ENCODE measurements at regions not wholly inside any gene's neighbourhood (a gene's known extent, or its start where the extent isn't known, plus 50 kb on each side); places are given as distances from the start of the nearest gene placed in this dataset.

DNA sequence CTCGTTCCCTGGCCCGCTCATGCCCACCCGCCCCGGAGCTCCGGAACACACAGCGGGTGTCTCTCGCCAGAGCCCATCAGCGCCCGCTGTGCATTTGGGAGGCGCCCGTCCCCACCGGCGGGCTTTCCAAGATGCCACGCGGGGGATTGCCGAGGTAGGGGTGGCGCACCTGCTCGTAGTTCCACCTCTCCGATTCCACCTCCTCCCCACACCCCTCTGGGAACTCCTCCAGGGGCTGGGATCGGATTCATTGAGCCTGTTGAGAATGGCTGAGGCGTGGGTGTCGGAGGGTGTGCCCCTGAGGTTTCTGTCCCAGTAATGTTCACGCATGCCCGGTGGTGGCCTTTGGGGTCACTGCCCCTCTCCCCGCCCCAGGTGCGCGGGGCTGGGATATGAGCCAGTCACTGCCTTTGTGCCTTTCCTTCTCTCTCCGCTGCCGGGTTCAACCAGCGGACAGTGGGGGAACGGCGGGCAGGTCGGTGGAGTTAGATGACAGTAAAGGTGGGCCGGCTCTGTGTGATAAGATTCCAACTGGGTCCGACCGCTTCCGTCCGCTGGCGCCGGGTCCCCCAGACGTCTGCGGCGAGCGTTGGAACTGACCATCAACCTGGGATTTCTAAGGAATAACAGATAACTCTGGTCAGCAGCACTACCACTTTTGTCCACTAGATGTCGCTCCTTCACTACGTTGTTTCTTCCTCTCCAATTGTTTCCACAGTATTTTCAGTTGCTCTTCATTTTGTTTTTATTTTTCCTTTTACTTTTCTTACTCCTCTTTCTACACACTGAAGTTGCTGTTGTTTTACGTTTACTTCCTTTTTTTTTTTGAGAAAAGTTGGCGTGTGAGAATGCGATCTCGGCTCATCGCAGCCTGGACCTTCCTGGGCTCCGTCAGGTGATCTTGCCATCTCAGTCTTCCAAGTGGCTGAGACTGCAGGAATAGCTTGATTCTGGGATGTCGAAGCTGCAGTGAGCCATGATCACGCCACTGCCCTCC is 178.1 kb upstream of the ALG10B start:
- H3K4me3 ChIP-seq (ENCODE audit: control insufficient read depth, low read depth, low read length): peak overlapping the region; percentile 46
- TF ChIP-seq, protein P1, sequence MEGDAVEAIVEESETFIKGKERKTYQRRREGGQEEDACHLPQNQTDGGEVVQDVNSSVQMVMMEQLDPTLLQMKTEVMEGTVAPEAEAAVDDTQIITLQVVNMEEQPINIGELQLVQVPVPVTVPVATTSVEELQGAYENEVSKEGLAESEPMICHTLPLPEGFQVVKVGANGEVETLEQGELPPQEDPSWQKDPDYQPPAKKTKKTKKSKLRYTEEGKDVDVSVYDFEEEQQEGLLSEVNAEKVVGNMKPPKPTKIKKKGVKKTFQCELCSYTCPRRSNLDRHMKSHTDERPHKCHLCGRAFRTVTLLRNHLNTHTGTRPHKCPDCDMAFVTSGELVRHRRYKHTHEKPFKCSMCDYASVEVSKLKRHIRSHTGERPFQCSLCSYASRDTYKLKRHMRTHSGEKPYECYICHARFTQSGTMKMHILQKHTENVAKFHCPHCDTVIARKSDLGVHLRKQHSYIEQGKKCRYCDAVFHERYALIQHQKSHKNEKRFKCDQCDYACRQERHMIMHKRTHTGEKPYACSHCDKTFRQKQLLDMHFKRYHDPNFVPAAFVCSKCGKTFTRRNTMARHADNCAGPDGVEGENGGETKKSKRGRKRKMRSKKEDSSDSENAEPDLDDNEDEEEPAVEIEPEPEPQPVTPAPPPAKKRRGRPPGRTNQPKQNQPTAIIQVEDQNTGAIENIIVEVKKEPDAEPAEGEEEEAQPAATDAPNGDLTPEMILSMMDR (IDR thresholded peaks at IDR 0.05; ENCODE audit: control insufficient read depth, insufficient read depth, low read depth, low read length, missing control alignments): peak; percentile 86
- peak; percentile 18 for DNase-seq (ENCODE audit: low read depth)

DNA sequence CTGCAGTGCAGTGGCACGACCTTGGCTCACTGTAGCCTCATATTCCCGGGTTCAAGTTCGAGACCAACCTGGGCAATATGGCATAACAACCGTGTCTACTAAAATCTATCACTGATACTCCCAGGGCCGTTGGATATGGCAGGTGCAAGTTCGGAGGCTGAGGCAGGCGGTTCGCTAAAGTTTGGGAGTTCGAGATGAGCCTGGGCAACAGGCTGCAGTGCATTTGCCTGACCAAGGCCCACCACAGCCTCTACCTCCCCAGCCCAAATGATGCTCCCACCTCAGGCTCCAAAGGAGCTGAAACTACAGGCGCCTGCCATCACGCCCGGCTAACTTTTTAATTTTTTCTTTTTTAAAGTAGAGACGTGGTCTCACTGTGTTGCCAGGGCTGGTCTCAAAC is 177.1 kb upstream of the ALG10B start:
- TF ChIP-seq, protein P1 (IDR thresholded peaks at IDR 0.05; ENCODE audit: control insufficient read depth, insufficient read depth, low read depth, low read length, missing control alignments): no peak
- DNase-seq (ENCODE audit: low read depth): no peak
- no peak overlapping the region for H3K4me3 ChIP-seq (ENCODE audit: control insufficient read depth, low read depth, low read length)

DNA sequence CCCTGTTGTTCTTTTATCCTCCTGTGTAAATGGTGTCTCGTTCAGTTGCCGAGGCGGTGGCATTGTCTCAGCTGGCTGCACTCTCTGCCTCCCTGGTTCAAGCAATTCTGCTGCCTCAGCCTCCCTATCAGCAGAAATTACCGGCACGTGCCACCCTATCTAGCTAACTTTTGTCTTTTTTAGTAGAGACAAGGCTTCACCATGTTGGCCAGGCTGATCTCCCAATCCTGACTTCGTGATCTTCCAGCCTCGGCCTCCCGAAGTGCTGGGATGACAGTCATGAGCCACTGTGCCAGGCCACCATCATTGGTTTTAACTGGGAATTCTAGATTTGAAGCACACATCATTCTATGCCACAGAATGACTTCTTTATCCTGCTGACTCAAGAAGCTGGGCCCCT is 175.3 kb upstream of the ALG10B start:
- DNase-seq (ENCODE audit: low read depth): no peak
- no peak overlapping the region for H3K4me3 ChIP-seq (ENCODE audit: control insufficient read depth, low read depth, low read length)
- TF ChIP-seq, protein P1 (IDR thresholded peaks at IDR 0.05; ENCODE audit: control insufficient read depth, insufficient read depth, low read depth, low read length, missing control alignments): no peak

DNA sequence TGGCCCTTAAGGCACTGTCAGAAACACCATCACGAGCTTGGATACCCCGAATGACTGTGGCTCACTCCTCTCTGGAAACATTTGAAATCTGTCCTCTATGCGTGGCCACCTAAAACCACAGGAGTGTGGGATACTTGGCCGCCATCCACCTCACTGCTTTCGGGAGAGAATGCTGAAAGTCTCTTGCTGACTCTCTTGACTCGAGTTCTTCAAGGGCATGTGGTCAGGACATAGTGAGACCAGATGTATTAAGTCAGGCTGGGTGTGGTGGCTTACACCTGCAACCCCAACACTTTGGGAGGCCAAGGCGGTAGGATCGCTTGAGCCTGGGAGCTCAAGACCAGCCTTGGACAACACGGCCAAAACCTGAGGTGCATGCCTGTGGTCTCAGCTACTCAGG is 174.7 kb upstream of the ALG10B start:
- TF ChIP-seq, protein P1 (IDR thresholded peaks at IDR 0.05; ENCODE audit: control insufficient read depth, insufficient read depth, low read depth, low read length, missing control alignments): no peak
- H3K4me3 ChIP-seq (ENCODE audit: control insufficient read depth, low read depth, low read length): no peak overlapping the region
- DNase-seq (ENCODE audit: low read depth): no peak

DNA sequence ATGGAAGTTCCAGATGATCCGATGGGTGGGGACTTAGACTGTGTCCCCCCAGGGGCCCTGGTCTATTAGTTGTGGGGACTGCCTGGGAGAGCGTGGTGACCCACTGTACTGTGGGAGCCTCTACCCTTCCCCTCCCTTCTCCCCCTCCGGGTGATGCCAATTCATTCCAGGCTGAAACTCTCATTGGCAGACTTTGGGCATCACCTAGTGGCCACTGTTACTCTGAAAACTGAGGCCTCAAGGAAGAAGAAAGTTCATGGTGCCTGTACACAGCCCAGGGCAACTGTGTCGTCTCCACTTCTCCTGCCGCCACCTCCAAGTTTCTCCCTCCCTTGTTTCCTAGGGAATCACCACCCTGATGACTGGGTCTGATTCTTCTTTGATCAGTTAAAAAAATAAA is 173.6 kb upstream of the ALG10B start:
- TF ChIP-seq, protein P1 (IDR thresholded peaks at IDR 0.05; ENCODE audit: control insufficient read depth, insufficient read depth, low read depth, low read length, missing control alignments): no peak
- DNase-seq (ENCODE audit: low read depth): no peak
- H3K4me3 ChIP-seq (ENCODE audit: control insufficient read depth, low read depth, low read length): no peak overlapping the region

DNA sequence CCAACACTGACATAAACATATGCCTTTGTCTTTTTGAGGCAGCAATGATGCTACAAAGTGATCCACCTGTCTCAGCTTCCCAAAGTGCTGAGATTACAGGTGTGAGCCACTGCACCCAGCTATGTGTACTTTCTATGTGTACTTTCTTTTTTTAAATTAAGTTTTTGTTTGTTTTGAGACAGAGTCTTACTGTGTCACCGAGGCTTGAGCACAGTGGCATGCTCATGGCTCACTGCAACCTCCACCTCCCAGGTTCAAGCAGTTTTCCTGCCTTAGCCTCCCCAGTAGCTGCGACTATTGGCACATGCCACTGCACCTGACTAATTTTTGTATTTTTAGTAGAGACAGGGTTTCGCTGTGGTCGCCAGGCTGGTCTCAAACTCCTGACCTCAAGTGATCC is 172.5 kb upstream of the ALG10B start:
- DNase-seq (ENCODE audit: low read depth): no peak
- TF ChIP-seq, protein P1 (IDR thresholded peaks at IDR 0.05; ENCODE audit: control insufficient read depth, insufficient read depth, low read depth, low read length, missing control alignments): no peak
- H3K4me3 ChIP-seq (ENCODE audit: control insufficient read depth, low read depth, low read length): no peak overlapping the region
